HG03469 (cell line): ENCODE measurements at regions not wholly inside any gene's neighbourhood (a gene's known extent, or its start where the extent isn't known, plus 50 kb on each side); places are given as distances from the start of the nearest gene placed in this dataset.

Source experiments
- ATAC-seq: cut with Tn5 transposase; IDR thresholded peaks from one replicate; pipeline ENCODE4 v1.9.1; 2021; ENCODE audit warnings: mild to moderate bottlenecking, moderate library complexity, moderate number of reproducible peaks; ENCODE audit not compliant: unreplicated experiment

DNA sequence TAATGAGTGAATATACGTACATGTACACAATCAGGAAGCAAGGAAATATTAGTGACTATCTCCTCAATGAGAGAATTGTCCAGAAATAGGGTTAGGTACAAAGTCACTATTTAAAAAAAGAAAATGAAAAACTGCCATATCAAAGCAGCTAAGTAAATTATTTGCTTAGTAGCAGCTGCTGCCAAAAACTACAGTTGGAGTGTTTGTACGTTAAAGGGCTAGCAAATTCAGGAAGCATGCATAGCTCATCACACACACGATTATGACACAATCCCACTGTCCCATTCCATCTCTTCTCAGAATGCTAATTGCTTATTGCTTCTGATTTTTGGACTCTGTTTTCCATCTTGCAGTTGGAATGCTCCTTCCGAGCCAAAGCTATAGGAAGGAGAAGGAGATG, 2012.5 kb upstream of the LRRTM1 start:
- ATAC-seq, result no peak

DNA sequence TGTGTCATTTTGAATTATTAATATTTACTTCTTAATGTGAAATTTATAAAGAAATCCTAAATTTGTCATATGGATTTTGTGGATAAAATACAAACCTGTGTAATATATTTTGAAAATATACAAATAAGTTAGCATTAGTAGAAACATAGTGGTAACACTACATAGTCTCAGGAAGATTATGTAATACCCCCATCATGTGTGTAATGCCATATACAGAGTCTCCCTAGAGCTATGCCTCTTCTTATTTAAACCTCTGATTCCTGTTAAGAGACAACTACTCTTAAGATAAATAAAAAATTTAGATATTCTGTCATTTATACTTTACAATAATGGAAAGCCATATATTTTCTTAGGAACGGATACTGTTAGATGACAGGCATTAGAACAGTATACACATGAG, 2012.0 kb upstream of the LRRTM1 start:
- no peak for ATAC-seq

DNA sequence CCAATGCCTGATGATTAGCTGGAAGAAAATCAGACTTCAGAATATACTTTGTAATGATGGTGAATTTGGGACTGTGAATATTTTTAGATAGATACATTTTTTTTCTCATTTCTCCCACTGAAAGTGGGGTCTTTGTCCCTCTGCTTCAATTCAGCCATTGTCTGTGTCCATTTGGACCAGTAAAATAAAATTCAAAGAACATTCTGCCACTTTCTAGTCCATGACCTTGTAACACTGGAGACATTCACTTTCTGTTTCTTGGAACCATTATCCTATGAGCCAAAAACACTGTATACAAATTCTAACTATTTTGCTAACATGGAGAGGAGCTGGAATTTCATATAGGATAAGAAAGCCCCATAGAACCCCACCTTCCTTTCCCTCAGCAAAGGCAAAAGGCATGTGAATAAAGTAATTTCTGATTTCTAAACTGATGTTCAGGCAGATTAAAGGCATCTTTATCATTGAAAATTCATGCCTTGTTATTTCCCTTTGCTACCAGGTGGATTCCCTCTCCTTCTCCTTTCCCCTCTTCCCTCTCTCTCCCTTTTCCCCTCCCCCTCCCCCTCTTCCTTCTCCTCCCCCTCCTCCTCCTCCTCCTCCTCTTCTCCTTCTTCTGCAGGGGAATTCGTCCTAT, 2010.4 kb upstream of the LRRTM1 start:
- no peak for ATAC-seq

DNA sequence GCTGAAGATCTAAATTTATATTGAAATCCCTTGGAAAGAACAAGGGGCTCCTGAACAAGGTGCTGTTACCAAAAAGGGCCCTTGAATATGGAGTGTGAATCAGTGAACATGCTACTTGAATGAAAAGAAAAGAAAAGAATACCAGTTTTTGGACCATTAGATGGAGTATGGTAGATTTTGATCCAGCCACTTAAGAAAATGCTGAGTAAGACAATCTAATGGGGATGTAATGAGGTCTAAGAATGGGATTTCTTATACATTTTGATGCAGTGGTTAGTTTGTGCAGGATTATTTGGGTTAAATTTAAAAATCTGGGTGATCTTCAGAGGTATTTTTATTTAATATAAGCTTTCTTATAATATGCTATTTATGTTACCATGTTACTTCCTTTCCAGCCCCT, 2003.0 kb upstream of the LRRTM1 start:
- no peak for ATAC-seq

DNA sequence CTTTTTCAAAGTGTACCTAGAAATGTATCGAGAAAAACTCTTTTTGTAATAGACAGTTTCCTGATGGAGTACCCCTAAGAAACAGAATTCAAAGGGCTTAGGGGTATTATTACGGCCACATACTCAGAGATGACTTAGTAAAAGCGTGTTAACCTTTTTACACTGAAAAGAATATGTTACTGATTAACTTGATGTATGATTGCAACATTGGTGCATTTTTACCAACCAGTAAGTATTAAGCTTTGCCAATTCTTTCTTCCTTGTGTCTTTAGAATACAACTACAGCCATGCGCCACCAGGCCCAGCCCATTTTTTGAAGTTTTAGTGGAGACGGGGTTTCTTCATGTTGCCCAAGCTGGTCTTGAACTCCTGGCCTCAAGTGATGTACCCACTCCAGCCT, 1997.0 kb upstream of the LRRTM1 start:
- ATAC-seq, result no peak

DNA sequence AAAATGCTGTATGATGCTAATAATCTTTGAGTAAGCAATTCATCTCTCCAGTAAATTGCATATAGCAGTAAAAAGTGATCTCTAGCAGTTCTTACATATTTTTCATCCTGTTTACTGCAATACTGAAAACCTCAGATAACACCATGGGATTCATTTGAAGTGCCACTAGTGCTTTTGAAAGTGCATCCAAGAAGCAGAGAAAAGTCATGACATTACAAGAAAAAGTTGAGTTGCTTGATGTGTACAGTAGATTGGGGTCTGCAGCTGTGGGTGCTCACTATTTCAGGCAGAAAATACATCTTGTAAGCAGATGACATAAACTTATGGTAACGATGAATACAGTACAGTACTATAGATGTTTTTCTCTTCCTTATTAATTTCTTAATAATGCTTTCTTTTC, 1984.9 kb upstream of the LRRTM1 start:
- no peak for ATAC-seq

DNA sequence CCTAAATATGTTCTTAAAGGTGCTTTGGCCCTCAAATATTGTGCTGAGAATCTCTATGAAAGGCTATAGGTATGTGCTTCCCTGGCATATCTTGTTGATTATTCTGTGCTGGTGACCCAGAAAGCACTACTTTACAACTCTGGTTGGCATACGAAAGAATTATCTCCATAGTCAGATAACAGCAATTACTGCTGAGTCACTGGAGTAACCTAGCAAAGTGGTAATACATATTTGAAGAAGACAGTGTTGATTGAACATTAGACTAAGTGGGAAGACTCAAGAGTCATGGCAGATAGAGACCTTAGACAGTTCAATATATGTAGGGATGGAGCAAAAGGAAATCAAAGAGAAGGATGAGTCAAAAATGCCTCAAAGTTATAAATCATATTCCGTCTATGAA, 1978.5 kb upstream of the LRRTM1 start:
- no peak for ATAC-seq

DNA sequence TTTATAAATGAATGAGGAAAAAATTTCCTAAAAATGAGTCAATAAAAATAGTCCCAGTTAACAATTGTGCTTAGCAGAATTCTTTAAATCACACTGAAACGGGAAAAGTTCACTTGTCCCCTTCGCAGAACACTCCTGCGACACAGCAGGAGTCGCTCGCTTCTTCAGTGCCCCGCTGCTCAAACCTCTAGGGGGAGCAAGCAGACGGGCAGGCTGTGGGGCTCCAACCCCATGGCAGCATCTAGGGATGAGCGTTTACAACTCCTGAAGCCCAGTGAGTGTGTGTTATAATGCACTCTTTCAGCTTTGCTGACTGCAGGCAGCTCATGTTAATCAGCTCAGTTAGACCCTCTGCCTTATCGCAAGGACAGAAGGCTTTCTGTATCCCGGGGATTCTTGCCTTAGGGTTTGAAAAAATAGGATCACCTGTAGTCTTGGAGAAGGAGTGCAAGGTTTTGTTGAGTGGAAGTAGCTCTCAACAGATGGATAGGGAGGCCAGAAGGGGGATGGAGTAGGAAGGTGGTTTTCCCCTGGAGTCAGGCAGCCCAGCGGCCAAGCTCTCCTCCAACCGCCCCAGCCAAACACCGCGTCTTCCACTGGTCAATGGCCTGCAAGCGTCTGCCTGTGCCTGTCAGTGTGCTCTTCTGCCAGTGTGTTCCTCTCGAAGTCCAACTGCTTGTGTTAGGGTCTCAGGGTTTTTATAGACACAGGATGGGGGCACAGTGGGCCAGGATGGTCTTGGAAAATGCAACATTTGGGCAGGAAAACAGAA, 1977.7 kb upstream of the LRRTM1 start:
- no peak for ATAC-seq

DNA sequence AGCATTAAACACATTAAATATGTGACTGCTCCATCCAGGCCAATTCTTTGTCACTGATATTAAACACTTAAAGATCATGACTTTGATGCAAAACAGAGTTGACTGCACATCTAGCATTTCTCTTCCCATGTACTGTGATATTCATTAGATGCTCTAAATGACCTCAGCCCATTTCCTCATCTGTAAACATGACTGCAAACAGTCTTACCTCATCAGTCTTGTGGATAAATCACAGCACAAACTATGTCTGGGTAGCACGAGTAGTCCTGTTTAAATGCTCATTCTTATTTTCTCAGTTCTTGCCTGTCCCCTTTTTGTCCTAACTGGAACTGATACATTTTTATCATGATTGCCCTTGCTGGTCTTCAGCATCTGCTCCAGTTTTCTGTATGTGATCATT, 1974.8 kb upstream of the LRRTM1 start:
- no peak for ATAC-seq

DNA sequence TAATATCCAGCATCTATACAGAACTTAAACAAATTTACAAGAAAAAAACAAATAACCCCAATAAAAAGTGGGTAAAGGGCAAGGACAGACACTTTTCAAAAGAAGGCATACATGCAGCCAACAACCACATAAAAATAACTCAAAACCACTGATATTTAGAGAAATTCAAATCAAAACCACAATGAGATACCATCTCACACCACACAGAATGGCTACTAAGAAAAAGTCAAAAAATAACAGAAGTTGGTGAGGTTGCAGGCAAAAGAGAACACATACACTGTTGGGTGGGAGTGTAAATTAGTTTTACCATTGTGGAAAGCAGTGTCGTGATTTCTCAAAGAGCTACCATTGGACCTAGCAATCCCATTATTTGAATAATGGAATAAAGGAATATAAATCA, 1973.9 kb upstream of the LRRTM1 start:
- no peak for ATAC-seq

DNA sequence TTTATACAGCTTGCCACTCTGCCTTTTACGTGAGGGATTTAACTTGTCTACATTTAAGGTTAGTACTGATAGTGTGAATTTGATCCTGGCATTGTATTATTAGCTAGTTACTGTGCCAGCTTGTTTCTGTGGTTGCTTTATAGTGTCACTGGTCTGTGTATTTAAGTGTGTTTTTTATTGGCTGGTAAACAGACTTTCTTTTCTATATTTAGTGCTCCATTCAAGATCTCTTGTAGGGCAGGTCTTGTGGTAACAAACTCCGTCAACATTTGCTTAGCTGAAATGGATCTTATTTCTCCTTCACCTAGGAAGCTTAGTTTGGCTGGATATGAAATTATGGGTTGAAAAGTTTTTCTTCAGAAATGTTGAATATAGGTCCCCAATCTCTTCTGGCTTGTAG, 1971.0 kb upstream of the LRRTM1 start:
- no peak for ATAC-seq

DNA sequence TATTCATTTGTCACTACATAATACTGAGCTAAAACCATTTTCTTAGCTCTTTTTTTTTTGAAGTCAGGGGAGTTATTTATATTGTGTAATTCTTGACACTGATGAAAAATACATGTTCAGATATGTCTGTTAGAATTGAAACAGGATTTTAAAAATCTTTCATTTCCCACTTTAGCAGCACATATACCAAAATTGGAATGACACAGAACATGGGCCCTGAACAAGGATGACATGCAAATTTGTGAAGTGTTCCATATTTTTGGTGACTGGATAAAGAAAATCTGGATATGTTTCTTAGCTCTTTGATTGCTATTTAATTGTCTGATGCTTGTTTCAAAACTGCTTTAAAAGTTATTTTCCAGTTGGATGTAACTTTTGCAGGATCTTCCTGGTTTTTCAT, 1963.9 kb upstream of the LRRTM1 start:
- ATAC-seq, result no peak

DNA sequence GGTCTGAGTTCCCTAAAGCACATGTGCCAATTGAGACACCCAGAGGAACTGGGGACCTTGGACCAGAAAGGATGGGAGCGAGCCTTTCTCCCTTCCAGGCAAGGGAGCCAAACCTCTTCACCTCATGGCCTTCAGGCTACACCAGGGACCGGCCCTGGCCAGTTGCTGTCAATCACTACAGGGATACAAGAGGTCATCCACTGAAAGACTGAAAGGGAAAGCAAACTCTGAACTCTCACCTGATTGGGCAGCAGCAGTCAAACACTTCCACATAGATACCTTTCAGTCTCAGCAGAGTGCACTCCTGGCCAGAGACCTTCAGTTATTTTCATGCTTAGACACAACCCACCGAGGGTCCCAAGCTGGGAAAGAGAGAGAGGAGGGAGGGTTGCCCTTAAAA, 1956.0 kb upstream of the LRRTM1 start:
- no peak for ATAC-seq

DNA sequence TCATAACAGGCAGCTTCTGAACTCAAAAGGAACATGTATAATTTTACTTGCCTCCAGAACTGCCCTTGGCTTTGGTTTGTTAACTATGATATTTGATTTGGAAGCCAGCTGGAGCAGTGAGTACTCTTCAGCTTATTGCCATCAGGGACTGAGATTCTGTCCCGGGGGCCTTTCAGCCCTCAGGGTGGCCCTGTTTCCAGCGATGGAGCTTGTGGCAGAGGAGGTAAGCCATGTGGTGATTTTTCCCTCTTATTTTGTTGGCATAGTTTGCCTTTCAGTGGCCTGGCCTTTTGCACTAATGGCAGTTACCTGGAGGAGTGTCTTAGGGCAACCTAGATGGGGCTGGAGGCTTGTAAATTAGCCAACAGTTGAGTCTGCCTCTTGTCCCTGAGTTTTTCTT, 1955.0 kb upstream of the LRRTM1 start:
- ATAC-seq, result no peak

DNA sequence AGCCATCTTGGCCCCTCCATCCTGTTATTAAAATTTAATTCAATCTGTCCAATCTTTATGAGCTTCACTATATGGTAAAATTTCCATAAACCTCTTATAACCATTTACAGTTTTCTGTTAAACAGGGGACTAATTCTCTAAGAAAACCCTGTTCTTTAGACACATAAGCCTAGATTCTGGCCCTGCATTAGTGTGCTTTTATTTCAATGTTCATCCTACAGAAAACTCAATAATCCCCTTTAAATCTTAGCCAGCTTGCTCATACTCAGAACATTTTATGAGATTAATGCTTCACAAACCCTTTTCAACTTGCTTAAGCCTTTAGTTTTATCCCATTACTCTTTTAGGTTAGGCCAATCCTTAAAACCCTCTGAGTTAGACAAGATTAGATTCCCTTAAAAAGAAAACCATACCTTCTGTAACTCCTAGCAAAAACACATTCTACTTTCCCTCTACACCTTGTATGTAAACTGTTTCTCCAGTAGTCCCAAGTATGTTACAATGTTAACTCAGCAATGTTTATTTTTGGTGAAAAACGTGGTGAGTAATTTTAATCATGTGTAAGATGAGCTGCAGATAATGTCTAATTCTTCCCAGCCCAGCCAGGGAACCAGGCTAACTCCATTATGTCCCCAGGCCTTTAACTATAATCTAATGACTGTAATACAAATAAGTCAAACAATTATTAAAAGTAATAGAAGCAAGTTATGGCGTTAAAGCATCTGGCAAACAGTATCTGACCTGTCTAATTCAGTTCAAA, 1953.4 kb upstream of the LRRTM1 start:
- no peak for ATAC-seq

DNA sequence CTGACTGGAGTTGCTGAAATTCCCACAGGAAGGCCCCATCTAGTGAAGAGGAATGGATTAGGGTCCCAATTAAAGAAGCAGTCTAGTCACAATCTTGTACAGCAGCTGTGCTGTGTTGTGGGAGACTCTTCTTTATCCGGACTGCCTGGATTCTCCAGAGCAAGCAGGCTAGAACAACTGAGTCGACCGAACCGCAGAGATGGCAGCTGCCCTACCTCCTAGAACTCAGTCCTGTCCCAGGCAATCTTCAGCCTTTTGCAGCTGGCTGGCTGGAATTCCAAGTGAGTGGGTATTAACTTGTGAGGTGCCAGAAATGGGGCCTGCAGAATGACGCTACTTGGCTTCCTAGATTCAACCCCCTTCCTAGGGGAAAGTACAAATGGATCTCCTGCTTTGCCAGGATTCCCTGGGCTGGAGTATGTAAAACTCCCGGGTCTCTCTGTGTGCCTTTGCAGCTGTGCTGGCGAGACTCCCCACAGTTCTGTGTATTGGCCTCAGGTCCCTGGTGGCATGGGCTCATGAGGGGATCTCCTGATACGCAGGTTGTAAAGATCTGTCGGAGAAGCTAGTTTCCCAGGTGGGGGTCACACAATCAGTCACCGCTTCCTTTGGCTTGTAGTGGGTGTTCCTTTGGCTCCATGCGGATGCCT, 1952.6 kb upstream of the LRRTM1 start:
- ATAC-seq, result no peak

DNA sequence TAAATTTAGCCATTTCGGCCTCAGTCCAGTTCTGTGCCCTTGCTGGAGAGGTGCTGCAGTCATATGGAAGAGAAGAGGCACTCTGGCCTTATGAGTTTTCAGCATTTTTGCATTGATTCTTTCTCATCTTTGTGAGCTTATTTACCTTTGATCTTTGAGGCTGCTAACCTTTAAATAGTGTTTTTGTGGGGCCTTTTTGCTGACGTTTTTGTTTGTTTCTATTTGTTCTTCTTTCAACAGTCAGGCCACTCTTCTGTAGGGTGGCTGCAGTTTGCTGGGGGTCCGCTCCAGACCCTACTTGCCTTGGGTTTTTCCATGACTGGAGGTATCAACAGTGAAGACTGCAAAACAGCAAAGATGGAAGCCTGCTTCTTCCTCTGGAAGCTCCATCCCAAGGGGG, 1951.7 kb upstream of the LRRTM1 start:
- ATAC-seq, result no peak

DNA sequence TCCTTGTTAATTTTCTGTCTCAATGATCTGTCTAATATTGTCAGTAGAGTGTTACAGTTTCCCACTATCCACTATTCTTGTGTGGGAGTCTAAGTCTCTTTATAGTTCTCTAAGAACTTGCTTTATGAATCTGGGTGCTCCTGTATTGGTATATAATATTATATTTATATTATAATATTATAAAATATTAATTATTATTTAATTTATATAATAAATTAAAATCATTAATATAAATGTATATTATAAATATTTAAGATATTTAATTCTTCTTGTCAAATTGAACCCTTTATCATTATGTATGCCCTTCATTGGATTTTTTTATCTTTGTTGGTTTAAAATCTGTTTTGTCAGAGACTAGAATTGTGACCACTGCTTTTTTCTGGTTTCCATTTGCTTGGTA, 1950.2 kb upstream of the LRRTM1 start:
- no peak for ATAC-seq

DNA sequence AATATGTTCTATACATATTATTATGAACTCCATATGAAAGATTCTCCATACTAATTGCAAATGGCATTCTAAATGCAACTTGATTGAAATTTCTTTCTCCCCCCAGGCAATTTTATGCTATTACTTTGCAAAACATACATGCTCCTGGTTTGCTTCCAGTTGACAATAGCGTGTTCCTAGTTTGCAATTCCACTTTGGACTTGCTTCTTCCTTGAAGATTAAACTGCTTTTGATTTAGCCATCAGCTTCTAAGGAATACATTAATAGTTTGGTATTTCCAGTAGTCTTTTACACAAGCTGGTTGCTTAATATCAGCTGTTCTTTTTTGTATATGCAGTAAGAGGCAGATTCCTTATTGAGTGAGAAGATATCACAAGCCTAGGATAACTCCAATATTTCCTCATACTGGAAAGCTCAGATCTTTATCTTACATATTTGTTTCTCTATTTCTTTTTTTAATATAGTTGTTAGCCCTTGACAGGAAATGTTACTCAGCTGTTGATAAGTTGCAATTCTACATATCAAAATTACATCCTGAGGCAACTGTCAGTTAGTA, 1941.7 kb upstream of the LRRTM1 start:
- no peak for ATAC-seq

DNA sequence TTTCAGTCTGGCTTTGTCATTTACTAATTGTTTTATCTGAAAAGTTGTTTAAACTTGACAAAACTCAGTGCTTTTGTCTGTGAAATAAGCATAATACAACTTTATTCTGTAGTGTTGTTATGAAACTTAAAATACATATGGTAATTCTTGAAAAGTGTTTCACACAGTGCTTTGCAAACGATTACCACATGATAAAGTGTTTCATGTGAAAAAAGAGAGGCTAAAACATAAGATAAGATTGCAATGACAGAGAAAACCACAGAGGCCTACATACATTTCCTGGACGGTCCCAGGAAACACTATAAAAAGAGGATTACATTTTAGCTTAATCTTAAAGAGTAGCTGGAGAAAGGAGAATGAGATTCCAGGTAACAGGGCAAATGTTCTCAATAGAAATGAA, 1934.6 kb upstream of the LRRTM1 start:
- ATAC-seq, result no peak

DNA sequence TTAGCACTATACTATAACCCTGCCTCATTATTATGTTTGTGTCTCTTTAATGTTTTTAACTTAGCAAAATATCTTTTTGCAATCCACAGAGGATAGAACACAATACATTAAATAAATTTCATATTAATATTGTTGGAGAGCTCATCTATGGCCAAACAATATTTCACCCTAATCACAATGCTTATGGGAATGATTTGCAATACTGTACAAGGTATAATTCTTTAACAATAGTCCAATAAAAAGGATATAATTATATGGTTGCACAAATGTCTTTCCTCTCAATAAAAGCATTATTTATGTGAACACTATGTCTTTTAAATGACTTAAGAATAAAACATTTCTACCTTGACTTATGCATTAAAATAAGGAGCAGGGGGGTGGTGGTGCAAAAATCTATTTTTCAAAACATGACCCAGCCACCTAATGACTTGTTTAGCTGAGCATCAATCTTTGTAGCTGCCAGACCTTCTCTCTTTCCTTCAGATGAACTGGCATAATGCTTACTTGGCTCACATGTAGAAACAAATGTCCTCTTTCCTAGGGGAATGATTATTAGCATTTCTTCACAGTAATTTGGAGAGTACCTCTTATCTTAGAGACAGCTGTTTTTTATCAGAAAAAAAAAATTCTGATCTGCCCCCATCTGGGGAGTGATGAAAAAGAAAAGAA, 1933.6 kb upstream of the LRRTM1 start:
- no peak for ATAC-seq
